ENCODE measurements at regions not wholly inside any gene's neighbourhood (a gene's known extent, or its start where the extent isn't known, plus 50 kb on each side); places are given as distances from the start of the nearest gene placed in this dataset.
"Not testable (repeated sequence)": the region's sequence is repeated elsewhere in the genome, so short reads cannot be mapped to it uniquely, and the experiment has no call there.

DNA sequence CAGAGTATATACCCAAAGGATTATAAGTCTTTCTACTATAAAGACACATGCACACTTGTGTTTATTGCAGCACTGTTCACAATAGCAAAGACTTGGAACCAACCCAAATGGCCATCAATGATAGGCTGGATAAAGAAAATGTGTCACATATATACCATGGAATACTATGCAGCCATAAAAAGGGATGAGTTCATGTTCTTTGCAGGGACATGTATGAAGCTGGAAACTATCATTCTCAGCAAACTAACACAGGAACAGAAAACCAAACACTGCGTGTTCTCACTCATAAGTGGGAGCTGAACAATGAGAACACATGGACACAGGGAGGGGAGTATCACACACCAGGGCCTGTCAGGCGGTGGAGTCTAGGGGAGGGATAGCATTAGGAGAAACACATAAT, 281.7 kb upstream of the MEF2C start:
- DNase-seq: not testable (repeated sequence)

DNA sequence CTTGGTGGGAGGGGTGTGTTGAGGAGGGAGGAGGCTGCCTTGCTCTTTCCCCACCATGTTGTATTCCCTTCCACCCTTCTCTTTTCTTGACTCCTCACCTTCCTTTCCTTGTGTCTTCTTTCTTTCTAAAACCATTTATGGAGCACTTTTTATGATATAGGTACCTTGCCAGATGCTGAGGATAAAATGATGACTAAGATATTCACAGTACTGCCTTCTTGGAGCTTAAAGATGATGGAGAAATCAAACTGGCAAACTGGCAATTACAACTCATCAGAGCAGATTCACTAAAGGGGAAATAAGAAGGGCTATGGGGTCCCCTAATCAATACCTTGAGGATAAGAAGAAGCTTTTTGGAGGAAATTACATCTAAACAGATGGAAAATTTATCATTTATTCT, 273.2 kb upstream of the MEF2C start:
- no peak for DNase-seq

DNA sequence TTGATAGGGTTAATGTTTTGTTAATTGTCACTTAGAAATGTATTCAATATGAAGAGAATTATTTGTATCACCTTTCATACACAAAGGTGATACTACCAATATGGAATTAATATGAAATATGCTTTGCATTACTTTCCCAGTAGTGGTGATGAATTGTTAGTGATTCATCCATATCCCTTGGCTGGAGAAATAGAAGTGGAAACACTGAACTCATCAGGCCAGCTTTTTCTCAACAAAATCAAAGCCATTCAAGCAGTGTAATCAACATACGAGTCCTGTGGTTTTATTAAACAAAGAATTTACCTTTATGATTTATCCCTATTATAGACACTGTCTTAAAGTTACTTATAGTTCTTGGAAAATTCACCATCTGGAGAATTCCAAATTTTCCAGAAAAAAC, 264.0 kb upstream of the MEF2C start:
- DNase-seq: no peak

DNA sequence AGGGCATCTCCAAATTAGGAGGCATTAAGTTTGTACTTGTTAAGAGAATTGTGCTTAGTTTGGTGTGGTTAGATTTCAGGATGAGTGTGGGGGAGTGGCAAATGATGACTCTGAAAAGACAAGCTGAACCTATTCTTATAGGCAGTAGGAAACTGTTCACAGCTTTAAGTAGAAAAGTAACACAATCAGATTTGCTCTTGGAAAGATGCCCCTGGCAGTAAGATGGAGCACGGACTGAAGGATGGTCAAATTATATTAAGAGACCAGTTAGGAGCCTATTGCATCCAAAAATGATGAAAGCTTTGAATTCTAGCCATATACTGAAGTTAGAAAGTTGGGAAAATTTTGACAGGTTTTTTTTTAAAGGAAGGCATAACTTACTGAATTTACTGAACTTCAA, 254.2 kb upstream of the MEF2C start:
- DNase-seq: no peak

DNA sequence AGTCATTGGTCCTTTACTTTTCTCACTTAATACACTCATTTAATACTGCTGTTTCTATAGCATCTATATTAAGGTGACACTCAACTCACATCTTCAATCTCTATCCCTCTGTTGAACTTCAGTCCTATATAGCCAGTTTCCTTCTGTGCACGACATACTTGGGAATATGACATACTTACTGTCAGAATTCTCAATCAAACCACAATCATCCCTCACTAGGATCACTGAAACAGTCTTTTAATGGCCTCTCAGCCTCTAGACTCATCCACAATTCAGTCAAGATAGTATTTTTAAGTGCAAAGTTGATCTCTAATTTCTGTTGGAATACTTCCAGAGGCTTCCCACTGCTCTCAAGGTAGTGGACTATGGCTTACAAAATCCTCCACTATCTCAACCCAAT, 251.0 kb upstream of the MEF2C start:
- DNase-seq: no peak

DNA sequence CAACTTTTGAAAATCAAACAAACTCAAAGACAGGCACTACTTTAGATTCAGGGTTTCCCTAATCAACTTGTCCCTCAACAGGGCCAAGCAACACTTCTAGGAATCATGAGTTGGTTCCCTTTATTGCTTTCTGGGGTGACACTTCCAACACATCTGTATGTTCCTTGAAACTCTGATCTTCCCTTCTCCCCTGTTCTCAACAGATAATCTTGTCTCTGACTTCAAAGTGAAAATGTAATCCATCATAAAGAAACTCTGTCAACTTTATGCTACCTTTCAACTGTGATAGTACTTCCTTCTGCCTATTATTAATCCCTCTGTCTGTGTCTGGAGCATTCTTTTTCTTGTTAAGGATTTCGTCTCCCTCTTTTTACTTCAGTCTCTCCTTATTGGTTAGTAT, 250.1 kb upstream of the MEF2C start:
- no peak for DNase-seq

DNA sequence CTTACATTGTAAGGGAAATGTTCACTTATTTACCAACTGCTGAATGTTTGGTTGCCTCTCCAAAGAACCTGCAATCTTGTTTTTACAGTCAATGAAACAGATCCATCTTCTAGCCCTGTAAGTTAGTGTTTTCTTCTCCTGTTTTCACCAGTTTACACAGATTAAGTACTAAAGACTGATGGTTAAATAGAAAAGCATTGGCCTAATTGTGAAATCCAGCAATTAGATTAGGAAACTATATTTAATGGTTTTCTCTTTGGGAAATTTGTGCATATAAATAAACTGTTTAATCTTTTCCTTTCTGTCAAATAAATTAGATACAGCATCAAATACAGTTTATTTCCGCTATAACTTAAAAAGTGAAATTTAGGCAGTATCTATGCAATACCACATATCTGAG, 247.9 kb upstream of the MEF2C start:
- no peak for DNase-seq

DNA sequence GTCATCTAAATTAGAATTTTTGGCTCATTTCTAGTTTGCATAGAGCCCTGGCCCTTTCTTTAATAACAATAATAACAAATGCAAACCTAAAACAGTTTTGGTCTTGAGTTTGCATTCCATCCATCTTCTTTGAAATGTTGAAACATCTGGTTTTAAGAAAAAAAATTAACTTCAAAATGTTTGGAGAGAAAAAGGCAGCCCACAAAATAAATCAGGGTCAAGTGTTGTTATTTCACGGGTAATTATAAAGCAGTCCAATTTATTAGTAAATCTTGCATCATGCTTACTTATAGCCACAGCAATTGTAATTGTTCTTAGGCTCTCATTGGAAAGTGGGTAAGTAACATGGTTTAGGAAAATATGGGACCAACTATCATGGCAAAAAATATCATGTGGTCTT, 247.0 kb upstream of the MEF2C start:
- no peak for DNase-seq

DNA sequence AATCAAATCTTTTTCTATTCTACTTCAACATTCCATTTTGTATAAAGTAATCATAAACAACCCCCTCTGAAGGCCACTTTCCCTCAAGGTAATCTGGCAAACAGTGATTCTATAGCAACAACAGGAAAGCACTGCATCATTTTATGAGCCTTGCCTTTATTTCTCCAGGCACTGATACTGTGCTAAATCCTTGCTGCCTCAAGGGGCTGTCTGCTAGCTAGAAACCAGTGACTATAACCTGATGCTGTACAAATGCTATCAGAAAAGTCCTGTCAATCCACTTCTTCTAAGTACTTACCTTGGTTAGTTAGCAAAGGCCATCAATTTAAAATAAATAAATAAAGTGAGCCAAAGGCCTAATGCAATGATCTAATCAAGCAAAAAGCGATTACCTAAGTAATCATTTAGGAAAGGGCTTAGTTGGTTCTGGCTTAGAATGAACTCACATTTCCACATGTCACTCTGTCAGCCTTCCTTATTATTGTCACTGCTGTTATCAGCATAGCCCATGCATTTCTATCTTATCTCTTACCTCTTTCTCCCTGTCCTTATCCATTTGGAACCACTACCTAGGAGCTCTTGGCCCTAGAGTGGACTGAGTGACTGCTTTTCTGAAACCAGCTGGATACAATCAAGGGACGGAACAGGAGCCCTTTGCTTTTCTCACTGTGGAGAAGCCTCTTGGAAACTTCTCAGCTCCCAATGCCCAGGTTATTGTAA, 246.1 kb upstream of the MEF2C start:
- DNase-seq: no peak

DNA sequence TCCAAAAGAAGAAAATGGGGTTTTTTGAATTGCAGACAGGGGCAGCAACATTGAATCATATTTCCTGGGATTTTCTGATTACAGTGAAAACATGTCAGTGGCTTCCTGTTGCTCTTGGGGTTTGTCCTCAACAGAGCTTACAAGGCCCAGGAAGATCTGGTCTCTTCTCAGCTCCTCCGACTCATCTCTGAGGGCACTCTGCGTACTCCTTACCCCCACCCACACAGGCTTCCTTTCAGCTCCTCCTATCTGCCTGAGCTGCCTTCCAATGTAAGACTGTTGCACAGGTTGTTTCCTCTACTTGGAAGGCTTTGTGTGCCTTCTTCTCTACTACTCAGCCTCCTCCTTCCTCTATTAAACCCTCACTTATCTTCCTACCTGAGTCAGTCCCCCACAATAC, 245.1 kb upstream of the MEF2C start:
- no peak for DNase-seq

DNA sequence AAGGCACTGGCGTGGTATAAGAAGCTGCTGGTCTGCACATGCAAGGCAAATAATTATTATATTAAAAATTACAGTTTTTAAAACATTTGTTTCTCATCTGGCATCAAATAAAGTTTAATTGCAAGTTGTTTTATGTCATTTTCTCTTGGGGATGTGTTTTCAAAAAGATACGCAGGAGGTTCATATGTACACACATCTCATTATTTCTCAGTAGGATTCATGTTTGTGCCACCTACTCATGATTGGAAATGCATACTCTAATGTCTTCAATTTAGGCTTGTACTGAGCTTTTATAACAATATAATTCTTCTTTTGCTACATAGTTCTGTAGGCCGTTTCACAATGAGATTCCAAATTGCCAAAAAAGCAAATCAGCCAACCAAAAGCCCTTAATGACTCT, 244.2 kb upstream of the MEF2C start:
- DNase-seq: no peak

DNA sequence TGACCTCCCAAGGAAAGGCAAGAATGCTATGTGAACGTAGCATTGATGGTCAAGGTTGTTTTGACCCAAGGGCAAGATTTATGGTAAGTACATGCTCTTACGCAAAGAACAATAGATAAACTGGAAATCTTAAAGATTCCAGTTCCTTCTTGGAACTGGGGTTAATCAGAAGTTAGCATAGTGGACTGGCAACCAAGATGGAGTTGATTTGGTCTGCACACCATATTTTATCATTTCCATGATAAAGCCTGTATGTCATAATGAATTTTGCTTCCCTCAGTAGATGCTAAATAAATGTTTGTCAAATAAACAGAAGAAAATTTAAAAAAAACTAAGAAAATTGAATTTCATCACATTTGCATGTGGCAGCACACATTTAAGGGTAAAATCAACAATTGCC, 242.4 kb upstream of the MEF2C start:
- no peak for DNase-seq

DNA sequence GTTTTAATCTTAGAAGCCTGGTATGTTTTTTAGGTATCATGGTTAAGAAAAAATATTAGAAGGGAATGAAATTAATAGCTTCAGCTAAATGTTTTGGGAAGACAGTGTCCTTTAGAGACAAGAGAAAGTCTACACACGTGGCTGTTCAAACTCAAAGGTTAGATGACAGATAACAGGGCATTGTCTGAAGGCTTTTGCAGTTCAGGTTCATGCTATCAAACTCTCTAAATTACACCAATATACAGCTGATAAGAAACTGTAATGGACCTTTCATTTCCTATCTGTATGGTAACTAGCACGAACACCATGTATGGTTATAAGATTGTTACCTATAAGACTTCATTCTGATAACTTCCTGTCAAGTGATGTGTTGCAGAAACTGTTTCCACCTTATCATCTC, 240.6 kb upstream of the MEF2C start:
- DNase-seq: no peak

DNA sequence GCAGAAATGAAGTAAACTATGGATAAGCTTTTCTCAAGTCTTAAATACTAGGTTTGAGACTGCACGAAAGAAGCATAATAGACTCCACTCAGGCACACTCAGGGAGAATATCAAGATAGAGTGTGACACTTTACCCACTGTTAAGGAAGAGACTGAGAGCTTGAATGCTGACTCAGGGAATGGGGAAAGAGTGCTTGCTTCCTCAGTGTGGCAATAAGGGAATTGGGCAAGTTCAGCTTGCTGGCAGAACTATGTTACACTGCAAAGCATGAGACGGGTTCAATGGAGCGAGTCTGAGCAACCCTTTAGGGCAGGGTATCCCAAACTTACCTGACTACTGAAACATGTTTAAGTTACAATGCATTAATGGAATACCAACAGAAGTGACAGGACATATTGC, 237.7 kb upstream of the MEF2C start:
- DNase-seq: no peak

DNA sequence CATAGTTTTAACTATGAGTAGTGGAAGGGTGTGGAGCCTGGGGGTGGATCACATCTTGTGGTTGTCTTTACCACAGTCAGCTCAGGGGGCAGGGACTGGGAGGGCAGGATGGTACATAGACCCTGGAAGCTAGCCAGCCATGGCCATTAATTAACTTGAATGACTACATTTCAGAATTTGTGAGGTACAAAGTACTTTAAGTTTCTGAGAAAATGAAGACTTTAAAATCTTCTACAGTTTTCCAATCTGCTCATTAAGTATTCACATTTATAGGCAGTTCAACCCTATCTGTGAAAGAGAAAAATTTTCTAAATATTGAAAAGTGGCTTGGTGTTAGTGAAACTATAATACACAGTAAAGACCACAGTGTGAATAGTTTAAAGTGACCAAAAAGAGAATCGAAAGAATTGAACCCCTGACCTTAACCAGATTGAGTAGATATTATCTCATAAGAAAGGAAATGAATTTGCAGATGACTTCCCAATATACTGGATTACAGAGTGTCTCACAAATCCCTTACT, 234.2 kb upstream of the MEF2C start:
- no peak for DNase-seq

DNA sequence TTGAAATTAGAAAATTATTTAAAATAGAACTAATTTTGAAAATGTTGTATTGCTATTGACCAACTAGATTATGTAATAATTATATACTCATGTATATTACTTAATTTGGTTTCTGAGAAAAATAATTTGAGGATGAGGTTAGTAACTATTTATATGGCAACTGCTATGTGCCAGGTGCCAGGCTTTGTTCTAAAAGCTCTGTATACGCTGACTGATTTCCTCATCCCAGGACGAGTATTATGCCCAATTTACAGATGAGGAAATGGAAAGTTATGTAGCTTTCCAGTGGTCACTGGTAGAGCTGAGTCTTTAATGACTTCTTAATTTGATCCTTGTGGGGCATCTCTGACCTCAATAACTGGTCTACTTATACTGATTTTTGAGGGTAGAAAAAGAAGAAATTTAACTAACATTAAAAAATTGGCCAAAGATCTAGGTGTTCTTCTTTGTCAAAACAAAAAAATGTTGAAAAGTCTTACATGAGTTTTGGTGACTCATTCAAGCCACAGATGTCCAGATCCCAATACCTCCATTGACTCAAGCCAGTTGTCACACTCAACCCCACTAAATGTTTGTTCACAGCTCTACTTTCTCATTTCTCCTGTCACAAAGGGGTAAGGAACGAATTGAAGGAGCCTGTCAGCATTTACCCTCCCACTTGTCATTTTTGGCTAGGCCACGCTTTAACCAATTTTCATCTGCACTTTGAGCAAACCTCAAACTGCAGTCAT, 228.1 kb upstream of the MEF2C start:
- DNase-seq: no peak

DNA sequence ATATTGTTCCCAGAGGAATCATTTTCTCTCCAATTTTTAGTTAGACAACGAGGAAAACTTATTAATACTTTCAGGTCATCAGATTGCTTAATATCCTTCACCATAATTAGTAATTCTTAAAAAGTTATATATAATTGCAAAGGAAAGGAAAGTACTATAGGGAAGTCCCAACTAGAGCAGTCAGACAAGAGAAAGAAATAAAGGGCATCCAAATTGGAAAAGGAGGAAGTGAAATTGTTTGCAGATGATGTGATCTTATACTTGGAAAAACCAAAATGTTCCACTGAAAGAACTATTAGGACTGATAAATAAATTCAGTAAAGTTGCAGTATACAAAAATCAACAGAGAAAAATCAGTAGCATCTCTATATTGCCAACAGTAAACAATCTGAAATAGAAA, 223.5 kb upstream of the MEF2C start:
- no peak for DNase-seq

DNA sequence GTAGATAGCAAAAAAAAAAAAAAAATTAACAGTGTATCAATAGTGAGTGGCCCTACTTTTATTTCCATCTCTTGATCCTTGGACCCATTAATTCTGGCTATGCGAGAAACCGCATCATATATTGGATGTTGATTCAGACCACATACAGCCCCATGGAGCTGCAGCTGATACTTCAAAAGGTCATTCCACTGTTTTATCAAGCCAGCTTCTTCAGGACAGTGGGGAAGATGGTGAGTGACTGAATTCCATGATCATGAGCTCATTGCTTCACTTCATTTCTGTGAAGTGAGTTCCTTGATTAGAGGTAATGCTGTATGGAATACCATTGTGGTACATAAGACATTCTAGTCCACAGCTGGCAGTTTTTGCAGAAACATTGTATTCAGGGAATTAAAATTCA, 222.9 kb upstream of the MEF2C start:
- no peak for DNase-seq

DNA sequence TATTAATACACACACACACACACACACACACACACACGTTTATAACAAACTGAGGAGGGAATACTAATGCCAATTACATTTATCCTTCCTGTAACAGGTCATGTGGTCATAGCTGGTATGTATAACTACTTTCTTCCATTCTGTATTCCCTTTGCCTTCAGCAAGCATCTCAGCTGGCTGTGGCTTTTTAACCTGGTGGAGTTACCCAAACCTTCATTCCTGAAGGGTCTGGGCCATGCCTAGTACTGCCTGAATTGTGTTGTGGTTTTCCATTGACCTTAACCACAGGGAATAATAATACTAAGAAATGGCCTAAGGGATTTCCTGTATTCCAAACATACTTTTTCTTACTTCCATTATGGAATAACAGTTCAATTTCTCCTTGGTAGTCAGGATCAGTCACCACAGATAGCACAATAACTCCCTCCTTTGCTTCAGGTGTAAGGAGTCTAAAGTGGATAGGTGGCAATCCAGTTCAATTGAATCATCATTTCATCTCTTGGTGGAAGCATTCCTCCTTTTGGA, 222.2 kb upstream of the MEF2C start:
- no peak for DNase-seq

DNA sequence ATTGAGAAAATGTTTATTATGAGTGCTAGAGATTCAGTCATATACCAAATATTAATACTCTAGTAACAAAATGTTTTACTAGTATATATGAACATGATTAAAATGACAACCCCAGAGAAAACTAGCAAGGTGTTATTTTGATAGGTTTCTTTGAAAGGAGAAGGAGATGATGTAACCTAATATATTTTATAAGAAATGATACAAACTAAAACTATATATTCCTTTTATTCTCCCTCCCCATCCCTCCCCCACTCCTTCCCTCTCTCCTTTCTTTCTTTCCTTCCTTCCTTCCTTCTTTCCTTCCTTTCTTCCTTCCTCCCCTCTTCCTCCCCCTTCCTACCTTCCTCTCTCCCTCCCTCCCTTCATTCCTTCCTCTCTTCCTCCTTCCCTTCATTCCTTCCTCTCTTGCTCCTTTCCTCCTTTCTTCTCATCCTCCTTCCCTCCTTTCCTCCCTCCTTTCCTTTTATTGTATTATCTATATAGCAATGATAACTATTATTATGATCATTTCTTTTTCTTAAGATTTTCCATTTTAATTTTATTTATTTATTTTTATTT, 215.3 kb upstream of the MEF2C start:
- no peak for DNase-seq

DNA sequence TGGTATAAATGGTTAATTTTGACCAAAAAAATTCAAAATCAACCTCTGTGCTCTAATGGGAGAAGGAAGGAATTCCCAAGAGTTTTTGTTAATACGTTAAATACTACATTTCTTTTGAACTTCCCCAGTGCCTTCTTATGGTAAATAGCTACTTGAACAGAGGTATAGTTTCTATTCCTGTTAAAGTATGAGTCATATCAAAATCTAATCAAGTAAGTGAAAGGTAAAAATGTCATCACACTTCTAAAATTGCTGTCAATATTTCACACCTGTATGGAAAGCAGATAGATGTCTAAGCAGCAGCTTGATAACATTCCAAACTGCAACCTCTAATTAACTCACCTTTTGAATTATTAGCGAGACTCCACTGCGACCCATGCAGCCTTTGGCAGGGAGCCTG, 214.1 kb upstream of the MEF2C start:
- DNase-seq: no peak

DNA sequence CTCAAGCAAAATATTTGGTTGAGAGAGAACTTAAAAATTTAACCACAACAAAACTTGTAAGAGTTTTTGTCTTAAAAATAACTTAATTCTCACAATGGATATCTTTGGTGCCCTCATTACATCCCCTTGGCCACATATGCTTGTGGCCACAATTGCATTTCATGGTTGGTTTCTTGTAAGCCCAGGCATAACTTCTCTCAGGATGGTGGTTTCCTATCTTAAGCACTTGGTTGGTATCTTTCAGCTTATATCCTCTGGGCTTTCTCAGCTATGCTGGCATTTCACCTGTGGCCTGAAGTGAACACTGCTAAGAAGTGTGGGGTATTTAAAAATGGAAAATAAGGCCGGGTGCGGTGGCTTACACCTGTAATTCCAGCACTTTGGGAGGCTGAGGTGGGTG, 212.4 kb upstream of the MEF2C start:
- no peak for DNase-seq

DNA sequence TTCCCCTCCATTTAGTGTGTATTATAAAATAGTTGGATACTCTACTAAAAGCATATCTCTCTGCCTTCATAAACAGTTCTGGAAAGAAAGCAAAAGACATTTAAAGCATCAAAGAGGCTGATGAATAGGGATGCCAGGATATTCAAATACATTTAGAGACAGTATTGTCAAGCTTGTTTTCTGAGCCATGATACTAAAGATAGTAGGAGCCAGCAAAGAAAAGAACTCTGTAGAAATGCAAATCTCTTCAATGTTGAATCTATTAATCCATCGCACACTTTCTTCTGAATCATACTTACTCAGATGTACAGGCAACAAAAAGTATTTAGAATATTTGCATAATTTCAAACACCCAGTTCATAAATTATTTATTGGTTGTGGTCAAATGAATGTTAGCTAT, 207.1 kb upstream of the MEF2C start:
- no peak for DNase-seq
